GM19397 (cell line): ENCODE measurements at regions not wholly inside any gene's neighbourhood (a gene's known extent, or its start where the extent isn't known, plus 50 kb on each side); places are given as distances from the start of the nearest gene placed in this dataset.
"Not testable (repeated sequence)": the region's sequence is repeated elsewhere in the genome, so short reads cannot be mapped to it uniquely, and the experiment has no call there.

Experiments used
- ATAC-seq: cut with Tn5 transposase; IDR thresholded peaks from one replicate; pipeline ENCODE4 v1.9.1; 2021; ENCODE audit warnings: mild to moderate bottlenecking, moderate library complexity; ENCODE audit not compliant: unreplicated experiment

GRCh38 chr20:56724241-56724757 lies 95.2 kb downstream of the TFAP2C start:
- no peak for ATAC-seq

DNA sequence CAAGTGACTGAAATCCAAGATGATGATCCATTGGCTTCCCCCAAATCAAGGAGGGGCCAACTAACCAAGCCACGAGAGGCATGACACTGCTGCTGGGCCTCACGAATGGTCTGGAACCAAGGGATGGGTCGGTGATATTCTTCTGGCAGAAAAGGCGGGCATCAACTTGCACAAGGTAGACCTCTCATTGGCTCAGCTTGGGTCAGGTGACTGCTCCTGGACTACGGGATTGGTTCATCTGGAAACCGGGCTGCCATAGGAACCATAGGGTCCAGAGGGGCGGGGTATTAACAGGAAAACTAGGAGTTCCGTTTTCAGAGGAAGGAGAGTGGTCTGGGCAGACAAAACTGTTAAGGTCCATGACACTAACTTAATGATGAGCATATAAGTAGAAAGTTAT lies 100.9 kb downstream of the TFAP2C start:
- ATAC-seq = no peak

- ATAC-seq = no peak
Observed at GRCh38 chr20:56730996-56731395, 101.9 kb downstream of the TFAP2C start.

GRCh38 chr20:56731476-56731875 lies 102.4 kb downstream of the TFAP2C start:
- no peak for ATAC-seq

DNA sequence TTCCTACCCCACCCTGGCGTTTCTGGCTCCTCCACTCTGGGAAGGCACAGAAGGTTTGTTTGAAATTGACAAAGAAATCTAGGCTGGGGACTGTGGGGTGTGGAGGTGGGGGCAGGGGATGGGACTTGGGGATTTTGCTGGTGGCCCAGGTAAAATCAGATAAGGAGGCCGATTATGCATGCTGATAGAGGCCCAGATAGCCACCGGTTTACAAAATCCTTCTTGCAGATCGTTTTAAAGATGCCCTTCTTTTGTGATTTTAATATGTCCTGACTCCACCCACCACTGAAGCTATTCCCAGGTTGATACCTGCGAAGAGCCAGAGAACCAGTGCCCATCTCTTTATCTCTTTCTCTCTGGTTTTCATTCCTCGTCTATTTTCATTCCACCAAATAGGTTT lies 104.9 kb downstream of the TFAP2C start:
- ATAC-seq = no peak

GRCh38 chr20:56735084-56735642 lies 106.1 kb downstream of the TFAP2C start:
- ATAC-seq = no peak

DNA sequence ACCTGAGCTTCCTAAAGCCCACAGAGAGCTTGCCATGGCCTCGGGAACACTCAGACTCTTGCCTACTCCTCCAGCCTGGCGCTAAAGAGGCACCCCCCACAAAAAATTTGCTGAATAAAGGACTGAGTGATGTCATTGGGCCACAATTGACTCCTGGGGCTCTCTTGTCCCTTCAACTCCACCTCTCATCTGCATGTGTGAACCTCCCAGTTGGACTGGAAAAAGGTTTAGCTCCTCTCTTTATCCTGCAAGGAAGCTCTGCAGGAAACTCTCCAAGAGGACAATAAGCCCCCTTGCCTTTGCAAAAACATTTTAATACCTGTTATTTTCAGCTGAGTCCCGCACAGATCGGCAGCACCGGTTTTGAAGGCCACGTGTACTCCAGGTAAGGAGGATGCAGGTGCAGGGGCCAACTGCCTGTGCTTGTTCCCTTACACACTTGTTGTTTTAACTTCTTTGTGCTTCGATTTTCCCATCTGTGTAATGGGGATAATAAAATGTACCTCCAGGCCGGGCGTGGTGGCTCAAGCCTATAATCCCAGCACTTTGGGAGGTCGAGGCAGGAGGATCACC lies 107.3 kb downstream of the TFAP2C start:
- ATAC-seq = no peak

DNA sequence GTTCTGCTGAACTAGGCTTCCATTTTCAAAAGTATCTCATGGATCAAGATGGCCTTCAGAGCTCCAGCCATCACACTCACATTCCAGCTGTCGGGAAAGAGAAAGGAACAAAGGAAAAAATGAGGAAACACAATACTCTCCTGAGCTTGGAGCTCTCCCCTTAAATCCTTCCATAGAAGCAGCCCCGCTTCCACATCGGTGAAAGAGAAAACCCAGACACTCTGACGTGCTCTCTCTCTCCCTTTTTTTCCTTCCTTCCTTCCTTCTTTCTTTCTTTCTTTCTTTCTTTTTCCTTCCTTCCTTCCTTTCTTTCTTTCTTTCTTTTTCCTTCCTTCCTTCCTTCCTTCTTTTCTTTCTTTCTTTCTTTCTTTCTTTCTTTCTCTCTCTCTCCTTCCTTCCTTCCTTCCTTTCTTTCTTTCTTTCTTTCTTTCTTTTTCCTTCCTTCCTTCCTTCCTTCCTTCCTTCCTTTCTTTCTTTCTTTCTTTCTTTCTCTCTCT lies 115.3 kb downstream of the TFAP2C start:
- ATAC-seq = not testable (repeated sequence)

DNA sequence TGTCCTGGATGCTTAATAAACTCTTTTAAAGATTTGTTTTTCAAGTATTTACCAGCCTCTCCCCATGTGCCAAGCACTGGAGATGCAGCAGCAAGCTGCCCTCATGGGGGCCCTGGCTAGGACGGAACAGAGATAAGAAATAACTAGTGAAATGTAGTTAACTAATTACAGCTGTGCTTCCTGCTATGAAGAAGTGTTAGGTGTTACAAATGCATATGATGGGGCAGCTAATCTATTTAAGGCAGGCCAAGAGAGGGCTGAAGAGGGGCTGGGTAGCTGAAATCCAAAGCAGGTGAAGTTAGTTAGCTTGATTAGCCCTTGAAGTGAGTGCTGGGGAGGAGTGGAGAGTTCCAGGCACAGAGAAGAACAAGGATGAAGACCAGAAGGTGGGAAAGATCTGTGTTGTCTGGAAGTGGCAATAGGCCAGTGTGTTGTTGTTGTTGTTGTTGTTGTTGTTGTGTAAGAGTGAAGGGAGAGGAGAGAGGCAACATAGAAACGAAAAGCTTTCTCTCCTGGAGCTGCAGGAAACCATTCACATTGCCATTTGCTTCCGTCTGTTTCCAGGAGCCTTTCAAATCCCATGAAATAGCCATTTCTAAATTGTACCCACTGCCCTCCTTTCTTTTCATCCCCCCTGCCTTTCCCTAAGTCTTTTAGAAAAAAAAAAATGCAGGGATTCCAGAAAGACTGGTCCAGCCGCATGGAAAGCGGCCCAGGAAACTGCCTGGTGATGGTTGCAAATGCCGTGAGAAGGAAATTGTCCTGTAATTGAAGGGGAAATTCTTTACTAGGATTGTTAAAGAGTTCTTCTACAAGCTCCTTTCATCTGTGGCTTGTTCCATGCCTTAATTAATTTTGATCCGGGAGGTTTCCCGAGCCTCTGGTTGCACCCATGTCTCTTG lies 119.6 kb downstream of the TFAP2C start:
- no peak for ATAC-seq

GRCh38 chr20:56750430-56750829 lies 121.3 kb downstream of the TFAP2C start:
- ATAC-seq = no peak

DNA sequence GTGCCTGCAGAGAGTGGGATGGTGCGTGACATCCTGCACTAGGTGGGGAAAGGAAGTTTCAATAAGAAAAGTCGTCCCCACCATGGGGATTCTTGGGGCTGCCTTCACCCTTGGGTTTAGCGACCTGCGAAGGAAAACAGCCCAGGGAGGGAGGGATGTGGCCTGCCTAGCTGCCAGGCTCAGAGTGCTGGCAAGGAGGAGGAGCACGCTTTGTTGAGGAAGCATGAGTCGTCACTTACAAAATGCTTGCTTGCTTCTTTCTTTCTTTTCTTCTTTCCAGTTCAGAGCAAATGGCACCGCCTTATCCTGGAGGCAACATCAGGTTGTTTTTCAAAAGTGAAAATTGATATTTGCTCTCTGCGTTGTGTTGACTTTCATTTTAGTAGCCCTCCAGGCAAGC lies 123.2 kb downstream of the TFAP2C start:
- ATAC-seq = no peak

DNA sequence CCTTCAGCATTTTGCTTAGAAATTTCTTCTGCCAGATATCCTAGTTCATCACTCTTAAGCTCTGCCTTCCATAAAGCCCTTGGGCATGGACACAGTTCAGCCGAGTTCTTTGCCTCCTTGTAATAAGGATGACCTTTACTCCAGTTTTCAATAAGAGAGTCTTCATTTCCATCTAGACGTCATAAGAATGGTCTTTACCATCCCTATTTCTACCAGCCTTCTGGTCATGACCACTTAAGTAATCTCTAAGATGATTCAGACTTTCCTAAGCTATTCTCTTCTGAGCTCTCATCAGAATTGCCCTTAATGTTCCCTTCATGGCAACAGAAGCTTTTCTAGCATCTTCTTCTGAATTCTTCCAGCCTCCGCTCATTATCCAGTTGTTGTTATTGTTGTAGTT lies 126.1 kb downstream of the TFAP2C start:
- ATAC-seq = no peak

- ATAC-seq = not testable (repeated sequence)
Observed at GRCh38 chr20:56756658-56757057, 127.6 kb downstream of the TFAP2C start.

DNA sequence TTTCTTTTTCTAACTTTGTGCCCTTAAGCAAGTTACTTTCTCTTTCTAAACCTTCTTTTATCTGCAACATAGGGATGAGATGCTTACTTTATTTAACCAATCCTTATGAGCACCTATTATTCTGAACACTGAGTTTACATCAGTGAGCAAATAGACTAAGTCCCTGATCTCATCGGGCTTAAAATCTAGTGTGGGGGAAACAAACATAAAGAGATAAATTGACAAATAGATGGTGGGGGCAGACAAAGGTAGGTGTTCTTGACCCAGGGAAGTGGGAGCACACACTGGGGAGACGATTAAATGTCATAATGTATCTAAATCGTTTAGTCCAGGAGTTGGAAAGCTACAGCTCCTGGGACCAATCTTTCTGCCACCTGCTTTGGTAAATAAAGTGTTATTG lies 129.6 kb downstream of the TFAP2C start:
- no peak for ATAC-seq

GRCh38 chr20:56759741-56760278 lies 130.7 kb downstream of the TFAP2C start:
- ATAC-seq = no peak

- ATAC-seq = no peak
Observed at GRCh38 chr20:56760610-56761009, 131.5 kb downstream of the TFAP2C start.

DNA sequence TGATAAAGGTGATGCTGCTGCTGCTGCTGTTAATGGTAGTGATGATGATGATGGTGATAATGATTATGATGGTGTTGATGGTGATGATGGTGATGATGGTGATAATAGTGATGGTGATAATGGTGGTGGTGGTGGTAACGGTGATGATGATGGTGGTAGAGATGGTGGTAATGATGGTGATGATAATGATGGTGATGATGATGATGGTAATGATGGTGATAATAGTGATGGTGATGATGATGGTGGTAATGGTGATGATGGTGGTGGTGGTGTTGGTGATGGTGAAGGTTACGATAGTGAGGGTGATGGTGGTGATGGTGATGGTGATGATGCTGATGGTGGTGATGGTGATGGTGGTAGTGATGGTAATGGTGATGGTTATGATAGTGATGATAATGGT lies 132.3 kb downstream of the TFAP2C start:
- ATAC-seq = no peak

DNA sequence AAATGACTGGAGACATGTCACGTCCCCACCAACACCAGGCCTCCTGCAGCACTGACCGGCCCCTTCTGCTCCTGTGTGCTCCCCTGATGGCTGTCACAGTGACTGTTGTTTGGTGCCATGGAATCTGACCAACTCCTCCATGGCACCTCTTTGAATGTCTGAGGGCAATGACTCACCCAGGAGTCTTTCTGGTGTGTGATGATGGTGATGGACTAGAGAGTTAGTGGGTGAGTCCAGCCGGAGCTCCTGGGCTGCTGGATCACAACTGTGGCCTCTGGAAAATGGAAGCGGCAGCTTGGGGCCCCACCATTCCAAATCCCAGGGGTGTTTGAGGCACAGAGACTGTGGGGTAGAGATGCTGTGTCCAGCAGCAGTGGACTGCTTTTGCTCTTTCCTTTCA lies 133.3 kb downstream of the TFAP2C start:
- ATAC-seq = no peak

DNA sequence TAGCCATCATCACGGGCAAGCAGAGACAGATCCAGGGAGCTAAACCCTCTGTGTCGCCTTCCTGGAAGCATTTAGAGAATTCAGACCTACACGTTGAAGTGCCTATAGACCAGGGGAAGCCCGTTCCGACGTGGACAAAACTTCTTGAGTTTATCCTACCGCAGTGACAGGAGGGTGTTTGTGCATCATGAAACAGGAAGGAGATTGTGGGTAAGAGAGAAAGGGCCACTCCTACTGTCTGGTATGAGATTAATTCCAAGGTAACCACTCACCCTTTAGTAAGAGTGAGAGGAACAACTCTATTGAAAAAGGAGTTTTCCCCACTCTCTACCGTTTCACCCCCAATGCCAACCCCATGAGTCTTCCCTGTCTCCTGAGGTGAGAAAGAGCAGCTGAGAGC lies 133.7 kb downstream of the TFAP2C start:
- no peak for ATAC-seq

DNA sequence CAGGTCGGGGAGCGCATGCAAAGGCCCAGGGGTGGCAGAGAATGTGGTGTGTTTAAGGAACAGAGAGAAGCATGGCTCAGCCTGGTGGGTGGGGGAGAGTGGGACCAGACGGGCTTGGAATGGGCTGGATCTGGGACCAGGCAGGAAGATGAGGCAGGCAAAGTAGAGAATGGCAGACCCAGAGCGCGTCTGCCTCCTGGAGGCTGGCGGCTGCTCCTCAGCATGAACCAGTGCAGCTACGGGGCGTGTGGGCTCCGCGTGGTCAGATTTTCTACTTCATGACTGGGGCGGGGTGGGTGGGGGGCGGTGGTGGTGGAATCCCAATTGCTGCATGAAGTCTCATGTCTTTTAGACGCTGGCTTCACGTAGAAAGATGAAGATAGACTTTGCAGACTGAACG lies 135.6 kb downstream of the TFAP2C start:
- ATAC-seq = no peak
